K562 (cell line): ENCODE measurements at regions not wholly inside any gene's neighbourhood (a gene's known extent, or its start where the extent isn't known, plus 50 kb on each side); places are given as distances from the start of the nearest gene placed in this dataset.

Source experiments
- C11orf30 ChIP-seq: fragments of 450-650 bp; IDR thresholded peaks from 2 replicates; pipeline ENCODE4 v1.6.1; 2016; ENCODE audit warnings: low read depth, mild to moderate bottlenecking
- ELK1 ChIP-seq: sonication (generic); formaldehyde crosslinking; IDR thresholded peaks from 2 replicates; pipeline ENCODE4 v1.8.1; 2022; ENCODE audit warnings: missing genetic modification reagents
- FOXM1 ChIP-seq, 2 experiments: fragments of 450-650 bp in 1 of 2; sonication (generic) in 1 of 2; formaldehyde crosslinking in 1 of 2; IDR thresholded peaks; 2 replicates each; pipeline versions ENCODE4 v1.6.1 to v1.9.0; 2017 to 2022; ENCODE audit warnings: low read depth in 2 of 2, mild to moderate bottlenecking in 2 of 2, missing genetic modification reagents in 1 of 2, moderate library complexity in 1 of 2
- NFYB ChIP-seq: IDR thresholded peaks from 2 replicates; pipeline ENCODE4 v1.6.1; 2011; ENCODE audit warnings: mild to moderate bottlenecking, moderate library complexity; ENCODE audit not compliant: insufficient read length; ENCODE audit errors: extremely low read depth
- POLR2AphosphoS5 ChIP-seq: IDR thresholded peaks from 2 replicates; pipeline ENCODE4 v1.6.1; 2011; ENCODE audit warnings: mild to moderate bottlenecking, low read depth, low read length, moderate library complexity; ENCODE audit not compliant: control insufficient read depth, insufficient read depth
- PURB ChIP-seq: sonication (generic); formaldehyde crosslinking; IDR thresholded peaks from 2 replicates; pipeline ENCODE4 v1.9.0; 2021; ENCODE audit warnings: low read depth, mild to moderate bottlenecking, missing genetic modification reagents
- REST ChIP-seq, 2 experiments: fragments of 450-650 bp; formaldehyde crosslinking in 1 of 2; IDR thresholded peaks; 2 replicates each; pipeline versions ENCODE4 v1.4.0 to v1.6.1; 2014 to 2020; ENCODE audit warnings: mild to moderate bottlenecking in 2 of 2, borderline replicate concordance in 1 of 2, low read depth in 1 of 2
- ZNF134 ChIP-seq: fragments of 250-450 bp; sonication (Bioruptor Pico); conservative IDR thresholded peaks from 2 replicates; pipeline ENCODE4 v1.4.0; 2020

GRCh38 chr11:115618428-115618827, 114.2 kb upstream of the CADM1 start:
- no peak for TF ChIP-seq POLR2AphosphoS5
- no peak for TF ChIP-seq ZNF134 (CRISPR knock-in tag)
- TF ChIP-seq FOXM1 (IDR thresholded peaks at IDR 0.05; ENCODE audit: low read depth) = no peak
- no peak for TF ChIP-seq FOXM1 (CRISPR knock-in tag; IDR thresholded peaks at IDR 0.05; ENCODE audit: low read depth)
- TF ChIP-seq ELK1 (CRISPR knock-in tag) = no peak
- no peak for TF ChIP-seq NFYB
- TF ChIP-seq C11orf30 = no peak
- no peak for TF ChIP-seq PURB
- TF ChIP-seq REST (IDR thresholded peaks at IDR 0.05; ENCODE audit: borderline replicate concordance) = no peak
- no peak for TF ChIP-seq REST (CRISPR knock-in tag; IDR thresholded peaks at IDR 0.05; ENCODE audit: low read depth)
